ENCODE measurements at regions not wholly inside any gene's neighbourhood (a gene's known extent, or its start where the extent isn't known, plus 50 kb on each side); places are given as distances from the start of the nearest gene placed in this dataset.

DNA sequence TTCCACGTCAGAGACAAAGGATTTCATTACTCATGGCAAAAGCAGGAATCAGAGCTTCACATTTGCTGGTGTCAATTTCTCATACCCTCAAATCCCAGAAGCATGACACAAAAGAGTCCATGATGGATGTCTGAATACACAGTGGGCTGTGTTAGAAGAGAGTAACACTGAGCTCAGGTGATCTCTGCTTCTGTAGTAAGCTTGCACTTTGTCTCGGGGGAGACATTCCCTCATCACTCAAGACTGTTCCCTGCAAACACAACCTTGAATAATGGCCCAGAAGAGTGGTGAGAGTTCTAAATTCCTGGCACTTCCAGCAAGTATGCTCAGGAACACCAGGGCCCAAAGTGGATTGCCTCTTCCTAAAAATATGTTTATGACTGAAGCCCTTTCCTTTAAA, 1787.2 kb upstream of the SEL1L start:
- Histone ChIP-seq H3K9me3 (ENCODE audit: control insufficient read depth in 1 of 2, low read length in 2 of 2) (peaks cover 0 to 4% of the 10 kb centered on the region in 2 donors), H3K27ac (ENCODE audit: low read depth, low read length) (no peak overlapping the region), H3K4me3 (ENCODE audit: low read depth in 1 of 2, low read length in 2 of 2) (no peak overlapping the region), H3K9ac (ENCODE audit: low read depth in 1 of 2, low read length in 2 of 2) (no peak overlapping the region), H3K27me3 (ENCODE audit: control insufficient read depth in 1 of 2, insufficient read depth in 2 of 2, low read length in 2 of 2) (no peaks in the 10 kb centered on the region), H3K4me1 (ENCODE audit: control insufficient read depth in 1 of 2, insufficient read depth in 2 of 2, low read length in 2 of 2) (no peaks in the 10 kb centered on the region), H3K36me3 (ENCODE audit: control insufficient read depth in 1 of 2, insufficient read depth in 2 of 2, low read length in 2 of 2) (no peaks in the 10 kb centered on the region)

DNA sequence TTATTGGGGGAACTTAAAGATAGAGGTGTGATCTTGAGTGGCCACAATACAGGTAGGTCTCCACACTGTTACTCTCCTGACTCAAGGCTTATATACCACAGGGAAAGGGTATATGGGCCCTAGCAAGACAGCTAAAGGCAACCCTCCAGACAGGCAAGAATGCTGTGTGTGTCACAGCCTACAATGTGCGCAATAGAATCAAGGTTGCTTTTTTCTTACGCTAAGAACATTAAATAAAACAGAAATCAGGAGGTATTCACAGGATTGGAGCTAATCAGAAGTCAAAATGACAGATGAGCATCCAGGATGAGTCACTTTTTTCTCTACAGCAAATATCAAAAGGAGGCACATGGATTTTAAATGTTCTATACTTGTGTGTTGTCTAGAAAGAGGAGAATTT, 1797.9 kb upstream of the SEL1L start:
- H3K9ac ChIP-seq (ENCODE audit: low read depth in 1 of 2, low read length in 2 of 2) = no peak overlapping the region
- H3K4me1 ChIP-seq (ENCODE audit: control insufficient read depth in 1 of 2, insufficient read depth in 2 of 2, low read length in 2 of 2) = no peaks in the 10 kb centered on the region
- H3K36me3 ChIP-seq (ENCODE audit: control insufficient read depth in 1 of 2, insufficient read depth in 2 of 2, low read length in 2 of 2) = no peaks in the 10 kb centered on the region
- H3K9me3 ChIP-seq (ENCODE audit: control insufficient read depth in 1 of 2, low read length in 2 of 2) = no peaks in the 10 kb centered on the region
- H3K27me3 ChIP-seq (ENCODE audit: control insufficient read depth in 1 of 2, insufficient read depth in 2 of 2, low read length in 2 of 2) = no peaks in the 10 kb centered on the region
- no peak overlapping the region for H3K4me3 ChIP-seq (ENCODE audit: low read depth in 1 of 2, low read length in 2 of 2)
- H3K27ac ChIP-seq (ENCODE audit: low read depth, low read length) = no peak overlapping the region

DNA sequence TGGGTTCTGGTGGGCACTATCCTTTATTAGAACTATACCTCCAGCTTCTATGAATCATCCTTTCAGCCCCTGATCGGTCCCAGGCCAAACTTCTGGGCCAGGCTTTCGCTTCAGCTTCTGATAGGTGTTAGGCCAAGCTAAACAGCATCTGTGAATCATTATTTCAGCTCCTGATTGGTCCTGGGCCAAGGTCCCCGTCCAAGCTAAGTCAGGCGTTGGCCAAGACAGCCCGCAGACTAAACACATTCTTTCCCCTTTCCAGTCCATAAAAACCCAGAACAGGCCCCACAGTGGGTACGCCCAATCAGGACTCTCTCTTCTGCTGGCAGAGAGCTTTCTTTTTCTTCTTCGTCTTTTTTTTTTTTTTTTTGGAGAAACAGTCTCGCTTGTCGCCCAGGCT, 1808.9 kb upstream of the SEL1L start:
- H3K4me3 ChIP-seq (ENCODE audit: low read depth in 1 of 2, low read length in 2 of 2) = no peak overlapping the region
- no peaks in the 10 kb centered on the region for H3K4me1 ChIP-seq (ENCODE audit: control insufficient read depth in 1 of 2, insufficient read depth in 2 of 2, low read length in 2 of 2)
- no peaks in the 10 kb centered on the region for H3K36me3 ChIP-seq (ENCODE audit: control insufficient read depth in 1 of 2, insufficient read depth in 2 of 2, low read length in 2 of 2)
- no peak overlapping the region for H3K27ac ChIP-seq (ENCODE audit: low read depth, low read length)
- H3K9me3 ChIP-seq (ENCODE audit: control insufficient read depth in 1 of 2, low read length in 2 of 2) = peaks cover 0 to 2% of the 10 kb centered on the region in 2 donors
- no peaks in the 10 kb centered on the region for H3K27me3 ChIP-seq (ENCODE audit: control insufficient read depth in 1 of 2, insufficient read depth in 2 of 2, low read length in 2 of 2)
- H3K9ac ChIP-seq (ENCODE audit: low read depth in 1 of 2, low read length in 2 of 2) = no peak overlapping the region

DNA sequence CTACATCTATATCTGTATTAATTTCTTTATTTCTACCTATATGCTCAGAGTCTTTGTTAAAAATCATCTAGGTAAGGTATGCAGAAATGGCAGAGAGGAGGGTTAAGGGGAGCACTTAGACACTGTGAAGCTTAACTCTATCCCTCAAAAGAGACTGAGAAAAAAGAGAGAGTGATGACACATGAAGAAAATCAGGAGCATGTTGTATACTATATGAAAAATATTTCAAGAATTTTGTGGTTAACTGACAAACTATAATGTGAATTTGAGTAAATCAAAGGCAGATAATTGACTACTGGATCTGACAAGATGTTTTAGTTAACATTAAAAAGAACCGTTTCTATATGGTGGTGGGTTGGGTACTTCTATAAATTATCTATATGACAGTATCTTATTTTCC, 1814.2 kb upstream of the SEL1L start:
- Histone ChIP-seq H3K36me3 (ENCODE audit: control insufficient read depth in 1 of 2, insufficient read depth in 2 of 2, low read length in 2 of 2) (no peaks in the 10 kb centered on the region), H3K9ac (ENCODE audit: low read depth in 1 of 2, low read length in 2 of 2) (no peak overlapping the region), H3K27ac (ENCODE audit: low read depth, low read length) (no peak overlapping the region), H3K4me1 (ENCODE audit: control insufficient read depth in 1 of 2, insufficient read depth in 2 of 2, low read length in 2 of 2) (no peaks in the 10 kb centered on the region), H3K4me3 (ENCODE audit: low read depth in 1 of 2, low read length in 2 of 2) (no peak overlapping the region), H3K9me3 (ENCODE audit: control insufficient read depth in 1 of 2, low read length in 2 of 2) (peaks cover 0 to 2% of the 10 kb centered on the region in 2 donors), H3K27me3 (ENCODE audit: control insufficient read depth in 1 of 2, insufficient read depth in 2 of 2, low read length in 2 of 2) (no peaks in the 10 kb centered on the region)

DNA sequence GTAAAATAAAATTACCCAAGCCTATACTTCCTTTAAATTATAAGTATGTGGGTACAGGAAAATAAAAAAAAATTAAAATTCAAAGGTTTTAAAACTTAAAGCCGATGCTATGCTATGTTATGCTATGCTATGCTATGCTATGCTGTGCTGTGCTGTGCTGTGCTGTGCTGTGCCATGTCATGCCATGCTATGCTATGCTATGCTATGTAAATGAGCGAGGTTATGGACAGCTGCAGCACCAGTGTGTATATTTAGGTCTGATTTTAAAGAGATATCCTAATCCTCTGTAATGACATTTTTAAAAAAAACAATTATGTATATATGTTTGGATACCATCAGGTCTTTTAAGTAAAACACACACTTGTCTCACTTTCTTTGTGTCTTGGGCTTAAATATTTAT, 1822.0 kb upstream of the SEL1L start:
- Histone ChIP-seq H3K9ac (ENCODE audit: low read depth in 1 of 2, low read length in 2 of 2) (no peak overlapping the region), H3K9me3 (ENCODE audit: control insufficient read depth in 1 of 2, low read length in 2 of 2) (peaks cover 0 to 12% of the 10 kb centered on the region in 2 donors), H3K27me3 (ENCODE audit: control insufficient read depth in 1 of 2, insufficient read depth in 2 of 2, low read length in 2 of 2) (no peaks in the 10 kb centered on the region), H3K27ac (ENCODE audit: low read depth, low read length) (no peak overlapping the region), H3K4me3 (ENCODE audit: low read depth in 1 of 2, low read length in 2 of 2) (no peak overlapping the region), H3K36me3 (ENCODE audit: control insufficient read depth in 1 of 2, insufficient read depth in 2 of 2, low read length in 2 of 2) (no peaks in the 10 kb centered on the region), H3K4me1 (ENCODE audit: control insufficient read depth in 1 of 2, insufficient read depth in 2 of 2, low read length in 2 of 2) (no peaks in the 10 kb centered on the region)

DNA sequence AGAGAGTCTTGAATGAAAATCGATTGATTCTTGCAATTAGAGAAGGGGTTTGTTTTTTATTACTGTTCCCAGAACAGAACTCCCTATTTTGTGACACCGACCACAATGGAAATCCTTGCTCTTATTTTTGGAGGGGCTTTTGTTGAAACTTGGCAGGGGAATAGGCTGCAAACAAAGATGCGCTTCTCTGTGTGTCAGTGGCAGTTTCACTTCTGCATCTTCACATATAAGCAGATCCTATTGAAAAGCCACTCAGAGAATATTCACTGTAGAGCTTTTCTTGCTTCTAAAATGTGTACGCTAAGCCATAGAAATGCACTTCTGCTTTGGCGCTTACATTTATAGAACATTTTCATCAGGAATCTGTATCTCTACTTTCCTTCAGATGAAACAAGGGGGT, 1822.4 kb upstream of the SEL1L start:
- H3K4me1 ChIP-seq (ENCODE audit: control insufficient read depth in 1 of 2, insufficient read depth in 2 of 2, low read length in 2 of 2) = no peaks in the 10 kb centered on the region
- H3K4me3 ChIP-seq (ENCODE audit: low read depth in 1 of 2, low read length in 2 of 2) = no peak overlapping the region
- H3K9ac ChIP-seq (ENCODE audit: low read depth in 1 of 2, low read length in 2 of 2) = no peak overlapping the region
- no peak overlapping the region for H3K27ac ChIP-seq (ENCODE audit: low read depth, low read length)
- H3K27me3 ChIP-seq (ENCODE audit: control insufficient read depth in 1 of 2, insufficient read depth in 2 of 2, low read length in 2 of 2) = no peaks in the 10 kb centered on the region
- H3K36me3 ChIP-seq (ENCODE audit: control insufficient read depth in 1 of 2, insufficient read depth in 2 of 2, low read length in 2 of 2) = no peaks in the 10 kb centered on the region
- peaks cover 0 to 12% of the 10 kb centered on the region in 2 donors for H3K9me3 ChIP-seq (ENCODE audit: control insufficient read depth in 1 of 2, low read length in 2 of 2)

DNA sequence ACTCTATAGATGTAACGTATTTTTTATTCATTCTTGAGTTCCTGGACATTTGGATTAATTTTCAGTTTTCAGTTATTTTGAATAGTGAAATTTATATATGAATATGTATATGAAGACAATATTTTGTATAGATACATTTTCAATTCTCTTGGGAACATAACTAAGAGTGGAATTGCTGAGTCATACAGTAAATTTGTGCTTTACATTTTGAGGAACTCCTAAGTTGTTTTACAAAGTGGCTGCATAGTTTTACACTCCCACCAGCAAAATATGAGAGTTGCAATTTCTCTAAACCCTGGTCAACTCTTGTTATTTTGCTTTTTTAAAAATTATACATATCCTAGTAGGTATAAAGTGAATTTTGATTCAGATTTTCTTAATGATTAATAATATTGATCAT, 1838.6 kb upstream of the SEL1L start:
- Histone ChIP-seq H3K4me1 (ENCODE audit: control insufficient read depth in 1 of 2, insufficient read depth in 2 of 2, low read length in 2 of 2) (no peaks in the 10 kb centered on the region), H3K27ac (ENCODE audit: low read depth, low read length) (no peak overlapping the region), H3K9me3 (ENCODE audit: control insufficient read depth in 1 of 2, low read length in 2 of 2) (peaks cover 2 to 4% of the 10 kb centered on the region in 2 donors), H3K9ac (ENCODE audit: low read depth in 1 of 2, low read length in 2 of 2) (no peak overlapping the region), H3K36me3 (ENCODE audit: control insufficient read depth in 1 of 2, insufficient read depth in 2 of 2, low read length in 2 of 2) (no peaks in the 10 kb centered on the region), H3K27me3 (ENCODE audit: control insufficient read depth in 1 of 2, insufficient read depth in 2 of 2, low read length in 2 of 2) (no peaks in the 10 kb centered on the region), H3K4me3 (ENCODE audit: low read depth in 1 of 2, low read length in 2 of 2) (no peak overlapping the region)

DNA sequence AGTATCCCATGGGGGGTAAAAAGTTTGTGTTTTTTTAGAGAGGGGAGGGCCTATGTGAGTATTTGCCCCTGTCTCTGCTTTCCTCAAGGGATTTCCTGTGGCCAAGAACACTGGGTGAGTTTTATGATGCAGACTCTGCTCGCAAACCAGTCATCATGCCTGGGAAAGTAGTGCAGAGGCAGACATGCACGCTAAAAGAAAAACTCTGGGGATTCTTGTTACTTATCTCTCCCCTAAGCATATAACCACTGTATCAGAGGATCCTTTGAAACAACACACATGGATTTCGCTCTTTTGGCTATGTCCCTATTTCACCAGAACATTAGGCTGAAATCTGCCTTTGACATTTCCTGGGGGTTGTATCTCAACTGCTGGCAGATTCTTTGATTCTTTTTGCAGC, 1845.8 kb upstream of the SEL1L start:
- H3K9me3 ChIP-seq (ENCODE audit: control insufficient read depth in 1 of 2, low read length in 2 of 2) = peaks cover 2 to 4% of the 10 kb centered on the region in 2 donors
- H3K27me3 ChIP-seq (ENCODE audit: control insufficient read depth in 1 of 2, insufficient read depth in 2 of 2, low read length in 2 of 2) = no peaks in the 10 kb centered on the region
- no peaks in the 10 kb centered on the region for H3K4me1 ChIP-seq (ENCODE audit: control insufficient read depth in 1 of 2, insufficient read depth in 2 of 2, low read length in 2 of 2)

DNA sequence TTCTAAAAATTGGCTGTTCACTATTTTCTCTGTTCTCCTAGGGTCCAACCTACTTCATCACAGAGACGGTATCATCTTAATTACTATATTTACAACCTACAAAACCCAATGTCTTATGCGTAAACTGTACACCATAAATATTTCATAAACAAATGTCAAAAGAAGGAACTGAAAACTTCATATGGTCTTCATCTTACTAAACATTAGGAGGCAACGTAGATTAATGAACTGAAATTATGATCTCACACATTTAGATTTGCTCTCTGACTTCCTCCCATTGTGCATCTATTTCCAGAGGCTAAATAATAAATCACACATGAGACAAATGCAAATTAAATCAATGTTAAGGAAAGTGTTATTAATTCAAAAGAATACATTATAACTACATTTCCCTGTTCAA, 1850.6 kb upstream of the SEL1L start:
- Histone ChIP-seq H3K9ac (ENCODE audit: low read depth in 1 of 2, low read length in 2 of 2) (no peak overlapping the region), H3K27ac (ENCODE audit: low read depth, low read length) (no peak overlapping the region), H3K4me3 (ENCODE audit: low read depth in 1 of 2, low read length in 2 of 2) (no peak overlapping the region), H3K27me3 (ENCODE audit: control insufficient read depth in 1 of 2, insufficient read depth in 2 of 2, low read length in 2 of 2) (no peaks in the 10 kb centered on the region), H3K9me3 (ENCODE audit: control insufficient read depth in 1 of 2, low read length in 2 of 2) (peaks cover 0 to 4% of the 10 kb centered on the region in 2 donors), H3K36me3 (ENCODE audit: control insufficient read depth in 1 of 2, insufficient read depth in 2 of 2, low read length in 2 of 2) (no peaks in the 10 kb centered on the region), H3K4me1 (ENCODE audit: control insufficient read depth in 1 of 2, insufficient read depth in 2 of 2, low read length in 2 of 2) (no peaks in the 10 kb centered on the region)

More for the DNA sequence above, 1845.8 kb upstream of the SEL1L start:
- Histone ChIP-seq H3K9ac (ENCODE audit: low read depth in 1 of 2, low read length in 2 of 2) (no peak overlapping the region), H3K27ac (ENCODE audit: low read depth, low read length) (no peak overlapping the region), H3K36me3 (ENCODE audit: control insufficient read depth in 1 of 2, insufficient read depth in 2 of 2, low read length in 2 of 2) (no peaks in the 10 kb centered on the region), H3K4me3 (ENCODE audit: low read depth in 1 of 2, low read length in 2 of 2) (no peak overlapping the region)

DNA sequence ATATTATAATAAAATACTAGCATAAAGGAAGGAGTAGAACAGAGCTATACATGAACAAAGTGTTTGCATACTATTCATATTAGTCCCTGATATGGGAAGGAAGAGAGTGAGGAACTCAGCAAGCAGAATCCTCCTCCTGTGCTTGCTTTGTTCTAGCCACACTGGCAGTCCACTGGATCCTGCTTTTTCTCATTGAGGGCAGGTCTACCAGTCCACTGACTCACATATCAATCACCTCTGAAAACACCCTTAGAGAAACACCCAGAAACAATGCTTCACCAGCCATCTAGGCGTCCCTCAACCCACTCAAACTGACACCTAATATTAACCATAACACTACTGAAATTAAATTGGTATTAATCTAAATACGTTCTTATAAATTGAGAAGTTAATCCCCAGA, 1861.7 kb upstream of the SEL1L start:
- peaks cover 4 to 5% of the 10 kb centered on the region in 2 donors for H3K9me3 ChIP-seq (ENCODE audit: control insufficient read depth in 1 of 2, low read length in 2 of 2)
- no peaks in the 10 kb centered on the region for H3K4me1 ChIP-seq (ENCODE audit: control insufficient read depth in 1 of 2, insufficient read depth in 2 of 2, low read length in 2 of 2)
- no peak overlapping the region for H3K27ac ChIP-seq (ENCODE audit: low read depth, low read length)
- H3K27me3 ChIP-seq (ENCODE audit: control insufficient read depth in 1 of 2, insufficient read depth in 2 of 2, low read length in 2 of 2) = no peaks in the 10 kb centered on the region
- H3K9ac ChIP-seq (ENCODE audit: low read depth in 1 of 2, low read length in 2 of 2) = no peak overlapping the region
- no peak overlapping the region for H3K4me3 ChIP-seq (ENCODE audit: low read depth in 1 of 2, low read length in 2 of 2)
- no peaks in the 10 kb centered on the region for H3K36me3 ChIP-seq (ENCODE audit: control insufficient read depth in 1 of 2, insufficient read depth in 2 of 2, low read length in 2 of 2)

DNA sequence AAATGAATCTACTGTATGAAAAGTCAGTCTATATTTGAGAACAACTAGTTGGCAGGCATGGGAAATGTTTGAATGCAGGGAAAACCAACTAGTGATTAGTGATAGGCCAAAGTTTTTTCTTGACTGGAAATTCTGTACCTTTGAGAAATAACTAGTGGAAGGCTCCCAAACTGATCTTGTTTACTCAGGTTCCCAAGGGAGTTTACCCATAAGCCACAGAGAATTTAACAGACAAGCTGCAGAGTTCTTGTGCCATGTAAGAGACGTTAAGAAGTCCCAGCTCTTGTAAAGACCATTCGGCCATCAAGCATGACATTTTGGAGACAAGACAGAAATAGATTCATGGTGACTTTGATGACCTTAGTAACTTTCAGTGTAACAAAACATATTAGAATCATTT, 1882.8 kb upstream of the SEL1L start:
- H3K9ac ChIP-seq (ENCODE audit: low read depth in 1 of 2, low read length in 2 of 2) = no peak overlapping the region
- H3K27me3 ChIP-seq (ENCODE audit: control insufficient read depth in 1 of 2, insufficient read depth in 2 of 2, low read length in 2 of 2) = no peaks in the 10 kb centered on the region
- H3K4me3 ChIP-seq (ENCODE audit: low read depth in 1 of 2, low read length in 2 of 2) = no peak overlapping the region
- H3K36me3 ChIP-seq (ENCODE audit: control insufficient read depth in 1 of 2, insufficient read depth in 2 of 2, low read length in 2 of 2) = no peaks in the 10 kb centered on the region
- H3K4me1 ChIP-seq (ENCODE audit: control insufficient read depth in 1 of 2, insufficient read depth in 2 of 2, low read length in 2 of 2) = no peaks in the 10 kb centered on the region
- H3K9me3 ChIP-seq (ENCODE audit: control insufficient read depth in 1 of 2, low read length in 2 of 2) = peaks cover 0 to 3% of the 10 kb centered on the region in 2 donors
- no peak overlapping the region for H3K27ac ChIP-seq (ENCODE audit: low read depth, low read length)
